ENCODE measurements at regions not wholly inside any gene's neighbourhood (a gene's known extent, or its start where the extent isn't known, plus 50 kb on each side); places are given as distances from the start of the nearest gene placed in this dataset.
"Not testable (repeated sequence)": the region's sequence is repeated elsewhere in the genome, so short reads cannot be mapped to it uniquely, and the experiment has no call there.

DNA sequence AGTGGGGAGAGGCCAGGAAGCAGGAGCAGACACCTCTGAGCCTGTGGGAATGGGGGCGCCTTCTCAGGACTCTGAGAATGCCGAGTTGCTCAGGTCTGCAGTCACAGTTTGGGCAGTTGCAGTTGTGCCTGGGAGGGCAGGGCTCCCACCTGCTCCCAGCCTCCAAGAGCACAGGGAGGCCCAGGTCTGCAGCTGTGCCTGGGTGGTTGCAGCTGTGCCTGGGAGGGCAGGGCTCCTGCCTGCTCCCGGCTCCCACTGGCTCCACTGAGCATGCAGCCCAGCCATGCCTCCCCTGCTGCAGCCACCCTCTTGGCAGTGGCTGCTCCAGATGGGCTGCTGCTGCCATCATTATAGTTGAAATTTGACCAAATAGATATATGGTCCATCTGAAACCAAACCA is 1062.8 kb upstream of the ACO1 start:
- no peak overlapping the region for H3K9ac ChIP-seq (ENCODE audit: low read length)
- no peaks in the 10 kb centered on the region for H3K4me1 ChIP-seq (ENCODE audit: control insufficient read depth, insufficient read depth, low read length)
- no peaks in the 10 kb centered on the region for H3K36me3 ChIP-seq (ENCODE audit: control insufficient read depth, insufficient read depth, low read length, severe bottlenecking)
- no peaks in the 10 kb centered on the region for H3K9me3 ChIP-seq (ENCODE audit: control insufficient read depth, low read length)
- no peak overlapping the region for H3K4me3 ChIP-seq (ENCODE audit: low read length)
- no peak for DNase-seq (ENCODE audit: low read depth)
- no peaks in the 10 kb centered on the region for H3K27me3 ChIP-seq (replicated peaks; ENCODE audit: control insufficient read depth, insufficient read depth, low read length)

DNA sequence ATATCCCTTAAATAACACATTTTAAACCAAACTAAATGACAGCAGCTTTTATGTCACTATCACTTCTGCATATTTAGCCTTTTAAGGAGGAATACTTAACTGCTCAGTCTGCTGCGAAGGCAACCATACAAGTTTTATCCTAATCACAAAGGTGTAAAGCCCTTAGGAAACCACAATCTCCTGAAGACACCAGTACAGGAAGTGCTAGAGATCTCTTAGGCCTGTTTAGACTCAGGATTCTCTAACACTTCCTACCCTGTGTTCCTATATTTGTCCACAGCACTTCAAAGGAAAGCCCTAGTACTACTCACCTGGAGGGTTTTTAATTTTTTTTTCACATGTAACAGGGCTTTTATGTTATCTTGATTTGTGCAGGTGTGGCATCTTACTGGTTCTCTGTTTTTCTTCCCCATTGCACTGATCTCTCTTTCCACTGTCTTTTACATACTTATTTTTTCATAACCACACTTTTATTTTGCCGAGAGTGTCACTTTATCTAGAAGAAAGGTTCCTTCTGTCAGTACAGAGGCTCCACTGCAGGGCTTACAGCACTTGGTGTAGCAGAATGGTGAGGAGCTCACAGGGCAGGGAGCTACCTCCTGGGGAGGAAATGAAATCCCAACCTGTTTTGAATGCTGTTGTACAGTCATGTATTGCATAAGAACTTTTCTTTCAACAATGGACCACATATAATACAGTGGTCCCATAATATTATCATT is 1060.6 kb upstream of the ACO1 start:
- H3K9me3 ChIP-seq (ENCODE audit: control insufficient read depth, low read length) = no peaks in the 10 kb centered on the region
- H3K36me3 ChIP-seq (ENCODE audit: control insufficient read depth, insufficient read depth, low read length, severe bottlenecking) = no peaks in the 10 kb centered on the region
- no peaks in the 10 kb centered on the region for H3K4me1 ChIP-seq (ENCODE audit: control insufficient read depth, insufficient read depth, low read length)
- H3K27me3 ChIP-seq (replicated peaks; ENCODE audit: control insufficient read depth, insufficient read depth, low read length) = no peaks in the 10 kb centered on the region
- no peak overlapping the region for H3K4me3 ChIP-seq (ENCODE audit: low read length)
- no peak overlapping the region for H3K9ac ChIP-seq (ENCODE audit: low read length)
- no peak for DNase-seq (ENCODE audit: low read depth)

DNA sequence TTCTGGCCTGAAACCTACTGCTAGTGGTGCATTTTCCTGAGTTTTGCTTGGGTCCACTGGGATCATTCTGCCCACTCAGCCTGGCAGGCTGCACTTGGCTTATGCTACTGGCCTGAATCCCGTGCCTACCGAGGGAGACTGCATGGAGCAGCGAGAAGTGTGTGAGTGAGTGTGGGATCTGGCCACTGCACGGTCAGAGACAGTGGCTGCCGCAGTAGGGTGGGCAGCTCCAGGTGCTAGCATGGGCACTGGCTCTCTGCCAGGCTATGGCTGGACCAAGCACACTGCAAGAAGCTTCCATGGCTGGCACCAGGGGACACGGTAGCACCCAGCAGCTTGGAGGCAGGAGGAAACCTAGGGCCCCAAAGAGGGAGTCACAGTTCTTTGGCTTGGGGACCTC is 1058.7 kb upstream of the ACO1 start:
- Histone ChIP-seq H3K36me3 (ENCODE audit: control insufficient read depth, insufficient read depth, low read length, severe bottlenecking) (no peaks in the 10 kb centered on the region), H3K9me3 (ENCODE audit: control insufficient read depth, low read length) (no peaks in the 10 kb centered on the region), H3K9ac (ENCODE audit: low read length) (no peak overlapping the region), H3K27me3 (replicated peaks; ENCODE audit: control insufficient read depth, insufficient read depth, low read length) (no peaks in the 10 kb centered on the region), H3K4me1 (ENCODE audit: control insufficient read depth, insufficient read depth, low read length) (no peaks in the 10 kb centered on the region), H3K4me3 (ENCODE audit: low read length) (no peak overlapping the region)
- DNase-seq (ENCODE audit: low read depth) = no peak

DNA sequence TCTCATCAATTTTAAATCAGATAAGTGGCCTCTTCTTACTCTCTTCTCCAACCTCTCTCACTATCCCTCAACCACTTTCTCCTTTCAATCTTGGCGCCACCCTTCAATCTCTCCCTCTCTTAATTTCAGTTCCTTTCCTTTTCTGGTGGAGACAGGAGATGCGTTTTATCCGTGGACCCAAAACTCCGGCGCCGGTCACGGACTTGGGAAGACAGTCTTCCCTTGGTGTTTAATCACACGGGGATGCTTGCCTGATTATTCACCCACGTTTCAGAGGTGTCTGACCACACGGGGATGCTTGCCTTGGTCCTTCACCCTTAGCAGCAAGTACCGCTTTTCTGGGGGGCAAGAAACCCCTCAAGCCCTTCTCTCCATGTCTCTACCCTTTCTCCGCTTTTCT is 1057.6 kb upstream of the ACO1 start:
- not testable (repeated sequence) for H3K4me1 ChIP-seq (ENCODE audit: control insufficient read depth, insufficient read depth, low read length); DNase-seq (ENCODE audit: low read depth); H3K9ac ChIP-seq (ENCODE audit: low read length); H3K36me3 ChIP-seq (ENCODE audit: control insufficient read depth, insufficient read depth, low read length, severe bottlenecking); H3K27me3 ChIP-seq (replicated peaks; ENCODE audit: control insufficient read depth, insufficient read depth, low read length); H3K9me3 ChIP-seq (ENCODE audit: control insufficient read depth, low read length); H3K4me3 ChIP-seq (ENCODE audit: low read length)

DNA sequence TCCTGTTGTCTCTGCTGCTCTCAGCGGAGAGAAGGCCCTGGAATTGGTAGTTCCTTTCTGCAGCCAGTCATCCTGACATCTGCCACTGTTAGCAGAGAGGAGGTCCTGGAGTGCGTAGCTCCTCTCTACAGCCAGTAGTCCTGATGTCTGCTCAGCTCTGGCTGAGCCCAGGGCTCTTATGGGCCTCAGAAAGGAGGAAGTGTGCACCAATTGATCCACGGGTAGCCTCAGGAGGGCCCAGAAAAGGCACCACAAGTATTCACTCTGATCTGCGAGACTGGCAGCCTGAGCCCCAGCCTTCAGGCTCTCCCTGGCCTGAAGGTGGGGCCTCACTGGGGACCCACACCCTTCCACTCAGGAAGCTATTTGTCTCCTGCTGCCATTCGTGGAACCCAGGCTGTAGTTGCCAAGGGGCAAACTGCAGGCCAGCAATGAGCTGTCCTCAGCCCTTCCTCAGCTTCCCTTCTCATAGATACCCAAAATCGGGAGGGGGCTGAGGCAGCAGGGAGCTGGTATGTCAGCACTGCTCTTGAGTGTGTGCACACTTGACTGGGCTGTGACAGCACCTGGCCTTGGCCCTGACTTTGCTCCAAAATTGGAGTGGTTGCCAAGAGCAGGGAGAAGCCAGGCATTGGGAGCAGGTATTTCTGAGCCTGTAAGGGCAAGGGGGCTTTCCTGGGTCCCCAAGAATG is 1049.5 kb upstream of the ACO1 start:
- H3K27me3 ChIP-seq (replicated peaks; ENCODE audit: control insufficient read depth, insufficient read depth, low read length) = no peaks in the 10 kb centered on the region
- H3K4me3 ChIP-seq (ENCODE audit: low read length) = no peak overlapping the region
- H3K36me3 ChIP-seq (ENCODE audit: control insufficient read depth, insufficient read depth, low read length, severe bottlenecking) = no peaks in the 10 kb centered on the region
- no peaks in the 10 kb centered on the region for H3K4me1 ChIP-seq (ENCODE audit: control insufficient read depth, insufficient read depth, low read length)
- no peak overlapping the region for H3K9ac ChIP-seq (ENCODE audit: low read length)
- H3K9me3 ChIP-seq (ENCODE audit: control insufficient read depth, low read length) = no peaks in the 10 kb centered on the region
- no peak for DNase-seq (ENCODE audit: low read depth)

DNA sequence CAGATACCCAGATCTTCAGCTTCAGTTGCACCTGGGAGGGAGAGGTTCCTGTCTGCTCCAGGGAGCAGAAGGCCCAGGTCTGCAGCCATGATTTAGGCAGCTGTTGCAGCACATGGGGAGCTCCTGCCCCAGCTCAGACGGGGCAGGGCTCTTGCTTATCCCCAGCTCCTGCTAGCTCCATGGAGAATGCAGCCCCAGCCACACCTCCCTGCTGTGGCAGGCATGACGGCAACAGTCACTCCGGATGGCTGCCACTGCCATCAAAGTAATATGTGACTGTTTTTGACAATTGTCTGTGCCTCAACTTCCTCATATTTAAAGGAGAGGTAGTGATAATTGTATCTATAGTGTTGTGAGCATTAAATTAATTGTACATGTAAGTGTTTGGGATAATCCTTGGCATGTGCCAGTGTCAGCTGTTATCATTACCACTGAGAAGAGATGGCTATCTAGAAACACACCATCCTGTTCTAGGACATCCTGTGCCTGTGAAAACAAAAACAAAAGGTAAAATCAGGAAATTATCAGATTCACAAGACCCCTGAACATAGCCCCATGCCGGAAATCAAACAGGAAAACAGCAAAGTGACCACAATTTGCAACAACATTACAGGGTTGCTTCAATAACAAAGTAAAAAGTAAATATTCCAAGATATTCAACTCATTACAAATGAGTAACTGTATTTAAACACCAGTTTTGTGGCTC is 1048.8 kb upstream of the ACO1 start:
- H3K27me3 ChIP-seq (replicated peaks; ENCODE audit: control insufficient read depth, insufficient read depth, low read length) = no peaks in the 10 kb centered on the region
- H3K4me1 ChIP-seq (ENCODE audit: control insufficient read depth, insufficient read depth, low read length) = no peaks in the 10 kb centered on the region
- no peaks in the 10 kb centered on the region for H3K9me3 ChIP-seq (ENCODE audit: control insufficient read depth, low read length)
- H3K36me3 ChIP-seq (ENCODE audit: control insufficient read depth, insufficient read depth, low read length, severe bottlenecking) = no peaks in the 10 kb centered on the region
- H3K4me3 ChIP-seq (ENCODE audit: low read length) = no peak overlapping the region
- no peak for DNase-seq (ENCODE audit: low read depth)
- H3K9ac ChIP-seq (ENCODE audit: low read length) = no peak overlapping the region

DNA sequence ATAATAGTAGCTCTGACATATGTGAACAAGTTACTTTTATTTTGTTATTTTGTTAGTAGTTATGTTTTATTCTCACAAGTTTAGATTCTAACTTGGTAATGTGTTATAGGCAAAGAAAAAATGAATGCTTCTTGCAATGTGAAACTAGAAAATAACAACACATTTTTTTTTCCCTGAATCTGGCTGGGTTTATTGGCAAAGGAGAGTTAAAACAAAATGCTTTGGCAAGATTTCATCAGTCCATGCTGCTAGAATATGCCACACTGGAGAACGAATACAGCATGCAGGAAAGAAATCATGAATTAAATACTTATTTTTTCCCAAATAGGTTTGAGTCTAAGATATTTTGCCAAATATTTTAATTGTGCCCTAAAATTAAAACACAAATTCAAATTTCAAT is 1048.1 kb upstream of the ACO1 start:
- Histone ChIP-seq H3K4me3 (ENCODE audit: low read length) (no peak overlapping the region), H3K4me1 (ENCODE audit: control insufficient read depth, insufficient read depth, low read length) (no peaks in the 10 kb centered on the region), H3K27me3 (replicated peaks; ENCODE audit: control insufficient read depth, insufficient read depth, low read length) (no peaks in the 10 kb centered on the region), H3K9me3 (ENCODE audit: control insufficient read depth, low read length) (no peaks in the 10 kb centered on the region), H3K9ac (ENCODE audit: low read length) (no peak overlapping the region), H3K36me3 (ENCODE audit: control insufficient read depth, insufficient read depth, low read length, severe bottlenecking) (no peaks in the 10 kb centered on the region)
- DNase-seq (ENCODE audit: low read depth) = no peak

DNA sequence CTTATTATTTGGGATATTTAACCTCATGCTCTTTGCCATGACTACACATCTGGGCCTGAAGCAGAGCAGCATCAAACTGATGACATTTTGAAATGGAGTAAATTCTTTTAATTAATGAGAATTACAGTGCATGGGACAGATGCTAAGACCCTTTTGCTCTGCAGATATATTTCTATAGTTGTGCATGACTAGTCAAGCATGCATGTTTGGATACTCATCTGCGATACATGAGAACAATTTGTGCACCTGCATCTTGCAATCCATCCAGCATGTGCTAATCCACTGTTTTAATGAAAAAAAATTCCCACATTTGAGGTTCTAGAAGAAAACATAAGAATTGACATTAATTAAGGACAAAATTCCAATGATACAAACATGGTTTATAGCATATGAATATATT is 1047.6 kb upstream of the ACO1 start:
- Histone ChIP-seq H3K27me3 (replicated peaks; ENCODE audit: control insufficient read depth, insufficient read depth, low read length) (no peaks in the 10 kb centered on the region), H3K9me3 (ENCODE audit: control insufficient read depth, low read length) (no peaks in the 10 kb centered on the region), H3K4me1 (ENCODE audit: control insufficient read depth, insufficient read depth, low read length) (no peaks in the 10 kb centered on the region), H3K9ac (ENCODE audit: low read length) (no peak overlapping the region), H3K36me3 (ENCODE audit: control insufficient read depth, insufficient read depth, low read length, severe bottlenecking) (no peaks in the 10 kb centered on the region), H3K4me3 (ENCODE audit: low read length) (no peak overlapping the region)
- no peak for DNase-seq (ENCODE audit: low read depth)

DNA sequence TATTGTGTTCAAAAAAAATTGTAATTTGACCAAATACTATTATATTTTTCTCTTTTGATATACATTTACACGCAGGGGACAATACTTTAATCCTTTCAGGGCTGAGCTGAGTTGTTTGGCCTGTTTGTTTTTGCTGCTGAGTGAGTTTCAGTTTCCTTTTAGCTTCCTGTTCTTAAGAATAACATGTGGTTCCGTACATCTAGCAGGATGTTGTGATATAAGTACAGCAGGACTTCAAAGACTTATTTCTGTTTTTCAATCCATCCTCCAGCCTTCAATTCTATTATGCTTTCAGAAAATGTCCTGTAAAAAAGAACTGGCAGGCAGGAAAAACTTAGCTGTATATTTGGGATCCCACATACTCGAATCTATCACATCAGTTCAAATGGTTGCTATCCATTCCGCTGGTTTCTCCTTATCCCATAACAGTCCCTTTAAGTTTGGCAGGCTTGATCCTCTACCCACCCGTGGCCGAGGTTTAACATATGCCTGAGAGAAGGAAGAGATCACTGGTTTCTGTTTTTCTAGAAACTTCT is 1037.3 kb upstream of the ACO1 start:
- Histone ChIP-seq H3K36me3 (ENCODE audit: control insufficient read depth, insufficient read depth, low read length, severe bottlenecking) (no peaks in the 10 kb centered on the region), H3K27me3 (replicated peaks; ENCODE audit: control insufficient read depth, insufficient read depth, low read length) (no peaks in the 10 kb centered on the region), H3K9me3 (ENCODE audit: control insufficient read depth, low read length) (peaks cover 6% of the 10 kb centered on the region), H3K4me1 (ENCODE audit: control insufficient read depth, insufficient read depth, low read length) (no peaks in the 10 kb centered on the region), H3K4me3 (ENCODE audit: low read length) (peak overlapping the region; percentile 67), H3K9ac (ENCODE audit: low read length) (peak overlapping the region; percentile 70)
- DNase-seq (ENCODE audit: low read depth) = peak; percentile 64

DNA sequence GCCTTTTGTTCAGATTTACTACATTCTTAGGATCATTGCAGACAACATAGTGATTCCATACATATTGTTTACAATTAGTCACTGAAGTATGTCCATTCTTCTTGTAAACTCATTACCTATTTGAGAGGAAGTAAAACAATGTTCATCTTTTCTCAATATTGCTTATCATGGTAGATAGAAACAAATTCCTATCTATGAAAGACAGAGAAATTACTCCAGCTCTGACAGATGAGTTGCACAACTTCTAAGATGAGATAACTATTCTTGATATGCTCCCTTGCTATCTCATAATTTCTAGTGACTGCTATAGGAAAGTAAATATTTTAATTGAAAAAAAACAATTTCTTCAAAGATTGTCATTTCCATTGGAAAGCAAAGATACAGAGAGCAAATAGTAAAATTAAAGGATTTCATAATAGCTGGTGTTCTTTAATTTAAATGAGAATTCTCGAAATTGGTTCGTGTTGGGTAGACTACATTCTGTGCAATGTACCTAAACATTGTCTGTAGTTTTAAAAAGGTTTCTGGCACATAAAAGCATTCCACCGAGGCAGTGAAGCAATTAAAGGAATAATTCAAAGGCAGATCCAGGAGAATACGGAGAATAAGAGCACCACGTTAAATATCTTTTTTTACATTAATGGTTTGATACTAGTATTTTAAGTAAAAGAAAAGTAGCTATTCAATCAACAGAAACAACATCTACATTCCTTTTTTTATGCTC is 1029.1 kb upstream of the ACO1 start:
- DNase-seq (ENCODE audit: low read depth) = no peak
- no peaks in the 10 kb centered on the region for H3K9me3 ChIP-seq (ENCODE audit: control insufficient read depth, low read length)

DNA sequence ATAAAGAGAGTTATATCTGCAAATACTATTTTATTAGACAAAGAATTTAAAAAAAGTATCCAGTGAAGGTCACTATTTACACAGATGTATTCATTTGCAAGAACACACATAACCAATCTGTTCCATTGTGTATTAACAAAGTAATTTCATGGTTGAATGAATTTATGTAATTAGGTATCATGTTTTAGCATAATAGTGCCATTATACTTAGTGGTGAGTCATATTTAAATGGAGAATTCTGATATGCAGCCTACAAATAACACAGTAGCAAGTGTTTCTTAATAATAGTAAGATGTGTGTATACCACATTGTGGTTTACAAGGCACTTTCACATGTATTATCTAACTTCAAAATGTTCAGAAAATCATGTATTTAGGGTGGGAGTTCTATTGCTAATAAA is 1028.5 kb upstream of the ACO1 start:
- Histone ChIP-seq H3K9ac (ENCODE audit: low read length) (no peak overlapping the region), H3K4me3 (ENCODE audit: low read length) (no peak overlapping the region), H3K4me1 (ENCODE audit: control insufficient read depth, insufficient read depth, low read length) (no peaks in the 10 kb centered on the region), H3K36me3 (ENCODE audit: control insufficient read depth, insufficient read depth, low read length, severe bottlenecking) (no peaks in the 10 kb centered on the region), H3K27me3 (replicated peaks; ENCODE audit: control insufficient read depth, insufficient read depth, low read length) (no peaks in the 10 kb centered on the region), H3K9me3 (ENCODE audit: control insufficient read depth, low read length) (no peaks in the 10 kb centered on the region)
- no peak for DNase-seq (ENCODE audit: low read depth)

More for the DNA sequence above, 1029.1 kb upstream of the ACO1 start:
- Histone ChIP-seq H3K9ac (ENCODE audit: low read length) (no peak overlapping the region), H3K36me3 (ENCODE audit: control insufficient read depth, insufficient read depth, low read length, severe bottlenecking) (no peaks in the 10 kb centered on the region), H3K4me3 (ENCODE audit: low read length) (no peak overlapping the region), H3K27me3 (replicated peaks; ENCODE audit: control insufficient read depth, insufficient read depth, low read length) (no peaks in the 10 kb centered on the region), H3K4me1 (ENCODE audit: control insufficient read depth, insufficient read depth, low read length) (no peaks in the 10 kb centered on the region)

Measured in adipocyte (in vitro differentiated cells).